ENCODE measurements at regions not wholly inside any gene's neighbourhood (a gene's known extent, or its start where the extent isn't known, plus 50 kb on each side); places are given as distances from the start of the nearest gene placed in this dataset.

- intact Hi-C loops (cut with micrococcal nuclease; ENCODE audit: unreplicated experiment): no loop called here
These were observed 276.9 kb downstream of the OSTF1 start for GRCh38 chr9:75365196-75365595.

DNA sequence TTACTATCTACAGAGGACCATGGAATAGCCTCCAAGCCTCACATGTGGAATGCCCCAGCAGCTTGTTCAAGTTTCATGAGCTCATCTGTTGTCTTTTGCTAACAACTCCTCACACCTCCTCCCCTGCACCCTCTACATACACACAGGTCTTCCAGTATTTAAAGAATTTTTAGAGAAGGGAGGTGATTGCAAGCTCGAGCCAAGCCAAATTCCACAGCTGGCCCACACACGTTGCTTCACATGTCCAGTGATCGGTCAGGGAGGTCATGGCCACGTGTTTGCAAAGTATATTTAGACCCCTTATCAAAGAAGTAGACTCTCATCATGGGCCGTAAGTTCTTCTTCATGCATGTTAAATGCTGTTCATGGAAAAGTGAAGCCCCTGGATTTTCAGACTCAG lies 281.7 kb downstream of the OSTF1 start:
- Histone ChIP-seq H3K36me3 (ENCODE audit: control insufficient read depth, insufficient read depth, low read length) (no peaks in the 10 kb centered on the region), H3K27me3 (replicated peaks; ENCODE audit: control insufficient read depth, insufficient read depth, low read length) (no peaks in the 10 kb centered on the region), H3K4me3 (ENCODE audit: low read depth, low read length) (no peak overlapping the region), H3K4me1 (no peaks in the 10 kb centered on the region), H3K9me3 (no peaks in the 10 kb centered on the region)
- no TSS peak for BruUV-seq (replicated peaks)
- TF ChIP-seq, protein P1, sequence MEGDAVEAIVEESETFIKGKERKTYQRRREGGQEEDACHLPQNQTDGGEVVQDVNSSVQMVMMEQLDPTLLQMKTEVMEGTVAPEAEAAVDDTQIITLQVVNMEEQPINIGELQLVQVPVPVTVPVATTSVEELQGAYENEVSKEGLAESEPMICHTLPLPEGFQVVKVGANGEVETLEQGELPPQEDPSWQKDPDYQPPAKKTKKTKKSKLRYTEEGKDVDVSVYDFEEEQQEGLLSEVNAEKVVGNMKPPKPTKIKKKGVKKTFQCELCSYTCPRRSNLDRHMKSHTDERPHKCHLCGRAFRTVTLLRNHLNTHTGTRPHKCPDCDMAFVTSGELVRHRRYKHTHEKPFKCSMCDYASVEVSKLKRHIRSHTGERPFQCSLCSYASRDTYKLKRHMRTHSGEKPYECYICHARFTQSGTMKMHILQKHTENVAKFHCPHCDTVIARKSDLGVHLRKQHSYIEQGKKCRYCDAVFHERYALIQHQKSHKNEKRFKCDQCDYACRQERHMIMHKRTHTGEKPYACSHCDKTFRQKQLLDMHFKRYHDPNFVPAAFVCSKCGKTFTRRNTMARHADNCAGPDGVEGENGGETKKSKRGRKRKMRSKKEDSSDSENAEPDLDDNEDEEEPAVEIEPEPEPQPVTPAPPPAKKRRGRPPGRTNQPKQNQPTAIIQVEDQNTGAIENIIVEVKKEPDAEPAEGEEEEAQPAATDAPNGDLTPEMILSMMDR (IDR thresholded peaks at IDR 0.05; ENCODE audit: insufficient read depth in 1 of 2, low read depth in 1 of 2, low read length in 1 of 2, severe bottlenecking in 1 of 2, unreplicated experiment in 1 of 2): no peak
- no peak for DNase-seq
- no peaks in the 10 kb centered on the region for H3K9me3 Mint-ChIP-seq (ENCODE audit: unreplicated experiment)
- H3K4me1 Mint-ChIP-seq (ENCODE audit: low read depth, unreplicated experiment): no peaks in the 10 kb centered on the region
- ChIA-PET CTCF (no interaction called here), POLR2A (no interaction called here)
- no peaks in the 10 kb centered on the region for H3K36me3 Mint-ChIP-seq (ENCODE audit: insufficient read depth, unreplicated experiment)
- no peaks in the 10 kb centered on the region for H3K27me3 Mint-ChIP-seq (ENCODE audit: insufficient read depth, unreplicated experiment)
- no peak overlapping the region for H3K4me3 Mint-ChIP-seq (ENCODE audit: unreplicated experiment)
- intact Hi-C loops (cut with micrococcal nuclease; ENCODE audit: unreplicated experiment): no loop called here
- H3K27ac Mint-ChIP-seq (ENCODE audit: unreplicated experiment): no peak overlapping the region

More at GRCh38 chr9:75365196-75365595, 276.9 kb downstream of the OSTF1 start:
- no peaks in the 10 kb centered on the region for H3K4me1 ChIP-seq
- H3K27me3 ChIP-seq (replicated peaks; ENCODE audit: control insufficient read depth, insufficient read depth, low read length): no peaks in the 10 kb centered on the region
- BruUV-seq (replicated peaks): no TSS peak
- no peak overlapping the region for H3K4me3 ChIP-seq (ENCODE audit: low read depth, low read length)
- ChIA-PET CTCF (no interaction called here), POLR2A (no interaction called here)
- no peak overlapping the region for H3K4me3 Mint-ChIP-seq (ENCODE audit: unreplicated experiment)
- H3K27me3 Mint-ChIP-seq (ENCODE audit: insufficient read depth, unreplicated experiment): no peaks in the 10 kb centered on the region
- H3K9me3 Mint-ChIP-seq (ENCODE audit: unreplicated experiment): no peaks in the 10 kb centered on the region
- no peak overlapping the region for H3K27ac Mint-ChIP-seq (ENCODE audit: unreplicated experiment)
- no peaks in the 10 kb centered on the region for H3K4me1 Mint-ChIP-seq (ENCODE audit: low read depth, unreplicated experiment)
- no peaks in the 10 kb centered on the region for H3K36me3 Mint-ChIP-seq (ENCODE audit: insufficient read depth, unreplicated experiment)
- H3K9me3 ChIP-seq: no peaks in the 10 kb centered on the region
- no peak for DNase-seq
- TF ChIP-seq, protein P1 (IDR thresholded peaks at IDR 0.05; ENCODE audit: insufficient read depth in 1 of 2, low read depth in 1 of 2, low read length in 1 of 2, severe bottlenecking in 1 of 2, unreplicated experiment in 1 of 2): no peak
- no peaks in the 10 kb centered on the region for H3K36me3 ChIP-seq (ENCODE audit: control insufficient read depth, insufficient read depth, low read length)

- Histone ChIP-seq H3K4me3 (ENCODE audit: low read depth, low read length) (no peak overlapping the region), H3K4me1 (no peaks in the 10 kb centered on the region), H3K9me3 (no peaks in the 10 kb centered on the region), H3K27me3 (replicated peaks; ENCODE audit: control insufficient read depth, insufficient read depth, low read length) (no peaks in the 10 kb centered on the region), H3K36me3 (ENCODE audit: control insufficient read depth, insufficient read depth, low read length) (no peaks in the 10 kb centered on the region)
- intact Hi-C loops (cut with micrococcal nuclease; ENCODE audit: unreplicated experiment): no loop called here
- TF ChIP-seq, protein P1 (IDR thresholded peaks at IDR 0.05; ENCODE audit: insufficient read depth in 1 of 2, low read depth in 1 of 2, low read length in 1 of 2, severe bottlenecking in 1 of 2, unreplicated experiment in 1 of 2): no peak
- DNase-seq: no peak
- no peaks in the 10 kb centered on the region for H3K9me3 Mint-ChIP-seq (ENCODE audit: unreplicated experiment)
- H3K4me1 Mint-ChIP-seq (ENCODE audit: low read depth, unreplicated experiment): no peaks in the 10 kb centered on the region
- H3K27me3 Mint-ChIP-seq (ENCODE audit: insufficient read depth, unreplicated experiment): no peaks in the 10 kb centered on the region
- no peaks in the 10 kb centered on the region for H3K36me3 Mint-ChIP-seq (ENCODE audit: insufficient read depth, unreplicated experiment)
- CTCF ChIA-PET: no interaction called here
- H3K4me3 Mint-ChIP-seq (ENCODE audit: unreplicated experiment): no peak overlapping the region
- BruUV-seq (replicated peaks): no TSS peak
- POLR2A ChIA-PET: no interaction called here
- no peak overlapping the region for H3K27ac Mint-ChIP-seq (ENCODE audit: unreplicated experiment)
These were observed 284.4 kb downstream of the OSTF1 start for GRCh38 chr9:75372499-75373268.
